ENCODE measurements at regions not wholly inside any gene's neighbourhood (a gene's known extent, or its start where the extent isn't known, plus 50 kb on each side); places are given as distances from the start of the nearest gene placed in this dataset.

- no peak for DNase-seq
These were observed 54.8 kb downstream of the RTP5 start for GRCh38 chr2:241924069-241924908.

- no peak for DNase-seq
These were observed 55.4 kb downstream of the RTP5 start for GRCh38 chr2:241924909-241925250.

- no peak for DNase-seq
These were observed 55.7 kb downstream of the RTP5 start for GRCh38 chr2:241925277-241925676.

GRCh38 chr2:241925821-241926441 lies 56.4 kb downstream of the RTP5 start:
- no peak for DNase-seq

GRCh38 chr2:241926541-241927311 lies 57.2 kb downstream of the RTP5 start:
- no peak for DNase-seq

- no peak for DNase-seq
These were observed 60.3 kb downstream of the RTP5 start for GRCh38 chr2:241929551-241930490.

GRCh38 chr2:241931084-241931975 lies 61.8 kb downstream of the RTP5 start:
- no peak for DNase-seq

DNA sequence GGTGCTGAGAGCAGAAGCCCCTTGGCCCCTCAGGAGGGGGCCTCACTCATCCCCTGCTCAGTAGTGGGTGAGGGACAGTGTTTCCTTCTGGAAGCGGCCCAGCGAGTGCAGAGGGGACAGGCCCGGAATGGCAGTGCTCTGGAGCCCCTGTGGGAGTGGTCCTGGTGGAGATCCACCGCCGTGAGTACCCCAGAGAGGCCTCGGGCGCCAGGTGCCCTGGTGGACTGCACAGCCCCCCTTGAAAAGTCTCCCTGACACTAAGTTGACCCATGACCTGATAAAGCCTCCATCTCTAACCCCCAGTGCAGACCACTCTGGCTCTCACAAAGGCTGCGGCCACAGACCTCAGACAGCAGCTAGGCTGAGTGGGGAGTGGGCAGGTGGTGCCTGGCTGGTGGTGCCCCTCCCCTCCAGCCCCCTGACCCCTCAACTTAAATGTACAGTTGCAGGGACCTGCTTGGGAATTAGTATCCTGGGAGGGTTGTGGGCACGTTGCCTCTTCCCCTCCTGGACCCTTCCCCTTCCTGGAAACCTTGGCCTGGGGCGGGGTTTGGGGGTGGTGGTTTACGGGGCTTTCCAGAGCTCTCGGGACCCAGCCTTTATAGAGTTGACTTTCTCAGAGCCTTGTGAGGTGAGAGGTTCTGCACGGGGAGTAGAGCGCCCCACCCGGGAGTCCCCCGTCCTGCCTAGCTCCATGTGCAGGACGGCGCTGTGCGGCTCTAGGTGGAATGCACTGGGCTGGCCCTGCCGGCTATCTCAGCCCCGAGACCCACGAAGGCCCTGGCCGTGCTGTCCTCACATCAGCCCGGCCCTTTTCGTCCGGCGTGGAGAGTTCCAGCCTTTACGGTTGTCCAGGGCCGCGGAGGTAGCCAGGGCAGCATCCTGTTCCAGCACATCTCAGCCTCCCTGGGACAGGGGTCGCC lies 62.7 kb downstream of the RTP5 start:
- no peak for DNase-seq

- no peak for DNase-seq
These were observed 63.3 kb downstream of the RTP5 start for GRCh38 chr2:241932899-241933178.

GRCh38 chr2:241933179-241933911 lies 63.8 kb downstream of the RTP5 start:
- no peak for DNase-seq

DNA sequence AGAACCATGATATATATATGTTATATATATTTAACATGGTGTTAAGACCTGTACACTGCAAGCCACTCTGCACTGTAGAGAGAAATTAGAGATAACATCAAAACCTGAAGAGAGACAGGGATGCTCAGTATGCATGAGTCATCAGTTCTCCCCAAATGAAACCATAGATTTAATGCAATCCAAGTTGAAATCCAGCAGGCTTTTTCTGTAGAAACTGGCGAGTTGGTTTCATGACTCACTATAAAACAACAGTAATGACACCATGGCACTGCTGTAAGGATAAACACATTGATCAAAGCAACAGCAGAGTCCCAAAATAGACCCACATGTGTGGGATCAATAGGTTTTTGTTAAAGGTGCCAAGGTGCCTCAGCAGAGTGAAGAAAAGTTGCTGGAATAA lies 65.8 kb downstream of the RTP5 start:
- DNase-seq, result no peak

DNA sequence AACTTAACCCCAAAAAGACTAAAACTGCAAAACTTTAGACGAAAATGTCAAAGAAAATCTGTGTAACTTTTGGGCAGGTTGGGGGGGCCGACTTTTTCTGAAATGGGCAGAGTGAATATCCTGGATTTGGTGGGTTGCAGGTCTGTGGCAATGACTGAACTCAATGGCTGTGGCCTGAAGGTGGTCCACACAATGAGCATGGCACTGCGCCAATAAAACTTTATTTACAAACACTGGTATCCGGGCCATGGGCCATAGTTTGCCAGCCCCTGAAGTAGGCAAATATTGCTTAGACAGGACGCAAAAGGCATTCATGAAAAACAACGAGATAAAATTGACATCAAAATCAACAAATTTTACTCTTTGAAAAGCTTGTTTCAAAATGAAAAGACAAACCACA lies 66.2 kb downstream of the RTP5 start:
- DNase-seq, result no peak

DNA sequence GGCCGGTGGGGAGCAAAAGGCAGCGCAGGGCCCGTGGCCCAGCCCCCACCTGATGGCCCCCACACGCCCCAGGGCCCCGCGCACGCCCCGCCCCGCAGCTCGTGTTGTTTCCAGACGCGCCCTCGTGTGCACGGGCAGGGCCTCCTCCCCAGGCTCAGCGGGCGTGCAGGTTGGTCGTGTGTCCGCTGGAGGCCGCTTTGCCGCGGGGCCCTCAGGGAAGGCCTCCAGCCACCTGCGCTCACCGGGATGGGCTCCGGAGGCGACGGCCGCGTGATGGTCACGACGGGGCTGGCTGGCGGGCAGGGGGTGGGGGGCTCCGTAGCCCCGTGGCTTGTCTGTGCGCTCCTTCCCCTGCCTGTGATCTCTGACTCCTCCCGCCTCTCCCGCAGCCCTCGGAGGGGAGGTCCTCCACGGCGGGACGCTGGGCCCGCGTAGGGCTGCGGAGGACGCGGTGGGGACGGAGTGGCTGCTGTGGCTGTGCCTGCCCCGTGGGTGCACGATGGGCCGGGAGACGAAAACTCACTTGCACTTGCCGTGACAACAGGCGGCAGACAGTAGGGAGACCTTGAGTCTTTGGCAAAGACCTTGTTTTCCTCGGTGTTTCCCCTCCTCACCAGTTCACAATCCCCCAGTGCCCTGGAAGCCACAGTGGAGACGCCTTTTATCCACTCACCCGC lies 67.1 kb downstream of the RTP5 start:
- DNase-seq, result no peak

GRCh38 chr2:241937297-241937696 lies 67.8 kb downstream of the RTP5 start:
- DNase-seq, result no peak

DNA sequence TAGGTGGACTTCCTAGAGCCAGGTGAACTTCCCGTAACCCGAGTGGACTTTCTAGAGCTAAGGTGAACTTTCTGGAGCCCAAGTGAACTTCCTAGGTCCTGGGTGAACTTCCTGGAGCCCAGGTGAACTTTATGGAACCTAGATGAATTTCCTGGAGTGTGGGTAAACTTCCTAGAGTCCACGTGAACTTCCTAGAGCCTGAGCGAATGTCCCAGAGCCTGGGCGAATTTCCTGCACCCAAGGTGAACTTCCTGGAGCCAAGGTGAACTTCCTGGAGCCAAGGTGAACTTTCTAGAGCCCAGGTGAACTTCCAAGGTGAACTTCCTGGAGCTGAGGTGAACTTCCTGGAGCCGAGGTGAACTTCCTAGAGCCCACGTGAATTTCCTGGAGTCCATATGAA lies 70.0 kb downstream of the RTP5 start:
- no peak for DNase-seq

DNA sequence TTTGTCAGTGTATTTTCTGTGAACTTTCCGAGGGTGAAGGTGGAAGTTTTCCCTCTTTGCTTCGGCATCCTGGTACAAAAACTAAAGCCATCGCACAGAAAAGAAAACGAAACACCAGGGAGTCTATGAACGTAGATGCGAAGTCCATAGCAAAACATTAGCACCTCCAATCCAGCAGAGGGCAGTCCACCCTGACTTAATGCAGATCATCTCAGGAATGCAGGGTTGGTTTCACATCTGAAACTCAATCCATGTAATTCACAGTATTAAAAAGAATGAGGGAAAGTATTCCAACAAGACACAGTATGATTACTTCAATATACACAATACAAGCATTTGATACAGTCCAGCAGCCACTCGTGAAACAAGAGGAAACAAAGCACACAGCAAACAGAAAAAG lies 70.8 kb downstream of the RTP5 start:
- no peak for DNase-seq

GRCh38 chr2:241941691-241942301 lies 72.3 kb downstream of the RTP5 start:
- DNase-seq, result no peak

DNA sequence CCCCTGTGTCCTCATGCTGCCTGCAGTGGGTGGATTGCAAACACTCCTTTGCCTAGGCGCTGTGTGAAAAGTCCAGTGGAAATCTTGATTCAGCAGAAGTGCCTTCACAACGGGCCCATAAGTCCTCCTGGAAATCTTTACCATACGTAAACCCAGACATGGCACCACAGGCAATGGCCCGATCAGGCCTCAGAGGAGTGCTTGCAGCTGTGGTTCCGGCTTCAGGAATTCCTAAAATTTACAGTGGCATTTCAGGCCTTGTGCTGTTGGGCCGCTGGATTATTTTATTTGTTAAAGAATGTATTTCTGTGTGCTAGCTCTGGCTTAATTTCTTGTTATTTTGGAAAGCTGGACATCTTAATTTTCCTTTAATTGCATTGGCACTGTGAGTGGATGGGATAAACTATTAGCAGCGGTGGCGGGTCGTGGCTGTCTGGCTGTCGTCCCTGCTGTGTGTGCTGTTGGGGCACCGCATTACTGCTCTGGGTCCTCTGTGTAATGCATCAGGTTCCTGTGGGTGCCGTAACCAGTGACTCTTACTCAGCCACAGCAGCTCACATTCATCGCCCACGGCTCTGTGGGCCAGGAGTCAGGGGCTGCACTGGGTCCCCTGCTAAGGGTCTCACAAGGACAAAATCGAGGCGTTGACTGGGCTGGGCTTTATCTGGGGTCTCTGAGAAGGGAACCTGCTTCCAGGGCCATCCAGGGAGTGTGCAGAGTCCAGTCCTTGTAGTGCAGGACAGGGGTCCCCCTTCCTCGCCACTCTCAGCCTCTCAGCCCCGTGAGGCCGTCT lies 73.1 kb downstream of the RTP5 start:
- DNase-seq, result no peak
